Pancreas (tissue), 10 donors: ENCODE measurements at regions not wholly inside any gene's neighbourhood (a gene's known extent, or its start where the extent isn't known, plus 50 kb on each side); places are given as distances from the start of the nearest gene placed in this dataset.

Source experiments
- ATAC-seq, 4 donors: fragments of 200-7000 bp; cut with Tn5 transposase; one replicate each; pipeline versions ENCODE4 v1.8.0 to v1.9.1; 2020; ENCODE audit warnings: mild to moderate bottlenecking in 4 of 4, moderate library complexity in 4 of 4
- DNase-seq, 6 donors: peaks; one replicate each; pipeline ENCODE4 v3.0.0-alpha.2; 2020
- FAIRE-seq: peaks from 2 replicates; lab custom pipeline; 2012; peaks lifted over from hg19 to GRCh38; lab: Jason Lieb, UNC
- H3K27ac ChIP-seq, 4 donors: fragments of 200-600 bp; sonication (generic); 1 replicate in 3 of 4; 2 replicates in 1 of 4; pipeline versions ENCODE4 v1.5.0 to v1.8.0; 2020
- H3K27me3 ChIP-seq, 4 donors: fragments of 200-600 bp; one replicate each; pipeline ENCODE4 v1.8.0; 2021
- H3K36me3 ChIP-seq, 3 donors: fragments of 200-600 bp; sonication (generic) in 1 of 3; one replicate each; pipeline versions ENCODE4 v1.5.0 to v1.8.0; 2020 to 2021
- H3K4me1 ChIP-seq, 3 donors: fragments of 200-600 bp; one replicate each; pipeline ENCODE4 v1.8.0; 2021
- H3K4me3 ChIP-seq, 4 donors: fragments of 200-600 bp; sonication (generic) in 2 of 4; one replicate each; pipeline versions ENCODE4 v1.5.0 to v1.8.0; 2020 to 2021
- H3K9me3 ChIP-seq, 4 donors: fragments of 200-600 bp; one replicate each; pipeline ENCODE4 v1.8.0; 2021
- CTCF ChIP-seq, 4 donors: fragments of 200-600 bp; sonication (generic) in 3 of 4; IDR thresholded peaks; one replicate each; pipeline versions ENCODE4 v1.5.0 to v1.8.0; 2021; ENCODE audit warnings: antibody characterized with exemption in 4 of 4
- WGBS, 2 donors: extraction: QIAGEN DNeasy Blood & Tissue Kit; methylation state at CpG; one replicate each; pipeline ENCODE4 v1.1.7; 2013; 5-methylcytosine and 5-hydroxymethylcytosine counted together
- intact Hi-C, 3 donors: fragments of 100-400 bp; cut with DNase I; formaldehyde crosslinking; loops; one replicate each; pipeline versions ENCODE4 v1.11.1 to v1.14.2; 2022
- donor health status: healthy with polysubstance abuse.
- donor health status: DM: no; HTN: no; CAD: no; lungs with moderate emphysema.
- donor health status: DM: no; HTN: no; CAD: no.
- donor health status: control.
- donor health status: control.
- donor health status: Bipolar disorder and iron deficiency.
- donor health status: DM: yes; HTN: yes; CAD: no.
- donor health status: DM: no; HTN: no; CAD: no.
- donor health status: DM: no; HTN: no; CAD: no.
- donor health status: DM: yes; HTN: yes; CAD: no.

- Histone ChIP-seq H3K36me3 (no peaks in the 10 kb centered on the region), H3K4me1 (no peaks in the 10 kb centered on the region), H3K27ac (no peak overlapping the region), H3K9me3 (no peaks in the 10 kb centered on the region), H3K4me3 (no peak overlapping the region), H3K27me3 (no peaks in the 10 kb centered on the region)
- no peak for ATAC-seq
- no peak for FAIRE-seq
- no peak for TF ChIP-seq CTCF (IDR thresholded peaks at IDR 0.05)
- 17 to 43% methylated on average over 3 of the region's 3 CpGs for WGBS, 2 donors
- intact Hi-C loops = no loop called here
- DNase-seq = no peak
These were observed 798.2 kb downstream of the UQCRFS1 start for GRCh38 chr19:28414748-28415147.

- Histone ChIP-seq H3K27ac (no peak overlapping the region), H3K36me3 (no peaks in the 10 kb centered on the region), H3K4me1 (no peaks in the 10 kb centered on the region), H3K9me3 (no peaks in the 10 kb centered on the region), H3K4me3 (no peak overlapping the region), H3K27me3 (no peaks in the 10 kb centered on the region)
- DNase-seq (no peak), ATAC-seq (no peak), FAIRE-seq (no peak)
- intact Hi-C loops = no loop called here
- 43 to 51% methylated on average over 5 of the region's 5 CpGs for WGBS, 2 donors
- TF ChIP-seq CTCF (IDR thresholded peaks at IDR 0.05) = no peak
These were observed 803.1 kb downstream of the UQCRFS1 start for GRCh38 chr19:28409859-28410258.

- Histone ChIP-seq H3K36me3 (no peaks in the 10 kb centered on the region), H3K27ac (no peak overlapping the region), H3K27me3 (no peaks in the 10 kb centered on the region), H3K4me3 (no peak overlapping the region), H3K4me1 (no peaks in the 10 kb centered on the region), H3K9me3 (no peaks in the 10 kb centered on the region)
- intact Hi-C loops = no loop called here
- TF ChIP-seq CTCF (IDR thresholded peaks at IDR 0.05) = no peak
- no peak for ATAC-seq
- DNase-seq = no peak
- 77 to 82% methylated on average over 2 of the region's 2 CpGs for WGBS, 2 donors
- no peak for FAIRE-seq
These were observed 806.0 kb downstream of the UQCRFS1 start for GRCh38 chr19:28406966-28407365.

GRCh38 chr19:28405346-28405742 lies 807.6 kb downstream of the UQCRFS1 start:
- no peak for ATAC-seq
- H3K27me3 ChIP-seq = no peaks in the 10 kb centered on the region
- WGBS, 2 donors = 68 to 78% methylated on average over 13 of the region's 13 CpGs
- H3K27ac ChIP-seq = no peak overlapping the region
- no peak for DNase-seq
- no peaks in the 10 kb centered on the region for H3K4me1 ChIP-seq
- no peak overlapping the region for H3K4me3 ChIP-seq
- intact Hi-C loops = no loop called here
- FAIRE-seq = no peak
- no peaks in the 10 kb centered on the region for H3K36me3 ChIP-seq
- no peak for TF ChIP-seq CTCF (IDR thresholded peaks at IDR 0.05)
- no peaks in the 10 kb centered on the region for H3K9me3 ChIP-seq

GRCh38 chr19:28404472-28404871 lies 808.5 kb downstream of the UQCRFS1 start:
- DNase-seq (no peak), ATAC-seq (no peak), FAIRE-seq (no peak)
- TF ChIP-seq CTCF (IDR thresholded peaks at IDR 0.05) = no peak
- H3K36me3 ChIP-seq = no peaks in the 10 kb centered on the region
- no peaks in the 10 kb centered on the region for H3K27me3 ChIP-seq
- no peaks in the 10 kb centered on the region for H3K4me1 ChIP-seq
- intact Hi-C loops = no loop called here
- no peak overlapping the region for H3K27ac ChIP-seq
- no peaks in the 10 kb centered on the region for H3K9me3 ChIP-seq
- H3K4me3 ChIP-seq = no peak overlapping the region
- 24 to 27% methylated on average over 4 of the region's 4 CpGs for WGBS, 2 donors
